ENCODE measurements at regions not wholly inside any gene's neighbourhood (a gene's known extent, or its start where the extent isn't known, plus 50 kb on each side); places are given as distances from the start of the nearest gene placed in this dataset.

DNA sequence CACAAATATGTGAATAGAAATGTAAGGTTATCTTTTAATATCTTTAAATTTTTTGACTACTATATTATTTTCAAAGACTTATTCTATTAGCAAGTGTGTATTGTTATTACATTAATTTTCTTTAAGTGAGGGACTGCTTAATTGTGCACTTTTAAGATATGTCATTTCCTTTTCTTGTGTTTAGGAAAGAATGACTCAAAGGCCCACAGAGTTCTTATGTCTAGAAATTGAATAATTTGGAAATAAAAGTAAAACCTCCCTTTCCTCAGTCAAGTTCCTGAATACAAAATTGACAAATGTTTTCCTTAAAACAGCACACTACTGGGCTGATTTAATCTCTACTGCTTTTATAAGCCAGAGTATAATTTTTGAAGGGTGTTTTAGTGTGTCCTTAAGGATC is 169.7 kb downstream of the TMEM47 start:
- Histone ChIP-seq H3K4me3 (ENCODE audit: insufficient read depth in 1 of 2, low read depth in 1 of 2, low read length in 2 of 2) (no peak overlapping the region), H4K91ac (ENCODE audit: low read length) (no peak overlapping the region), H3K4ac (ENCODE audit: low read depth in 1 of 2, low read length in 2 of 2) (no peak overlapping the region), H2BK15ac (ENCODE audit: low read depth, poor library complexity, severe bottlenecking) (no peak overlapping the region), H3K27ac (ENCODE audit: low read length, poor library complexity, severe bottlenecking) (no peak overlapping the region), H3K36me3 (ENCODE audit: control insufficient read depth in 1 of 2, insufficient read depth in 2 of 2, low read depth in 1 of 2, low read length in 2 of 2) (no peaks in the 10 kb centered on the region), H3K14ac (ENCODE audit: low read length in 2 of 2) (no peak overlapping the region), H3K27me3 (ENCODE audit: control insufficient read depth in 1 of 2, insufficient read depth in 1 of 2, low read length in 2 of 2) (no peaks in the 10 kb centered on the region), H3K4me1 (ENCODE audit: control insufficient read depth, insufficient read depth, low read depth, low read length) (no peaks in the 10 kb centered on the region), H2BK5ac (ENCODE audit: low read depth, low read length, poor library complexity, severe bottlenecking) (no peak overlapping the region), H3K23ac (ENCODE audit: low read length in 2 of 2) (no peak overlapping the region), H3K9ac (ENCODE audit: low read length) (no peak overlapping the region), H3K4me2 (ENCODE audit: low read length, poor library complexity, severe bottlenecking) (no peak overlapping the region), H3K18ac (ENCODE audit: low read depth in 1 of 2, low read length in 2 of 2) (no peak overlapping the region), H2BK12ac (ENCODE audit: low read length in 2 of 2) (no peak overlapping the region), H4K8ac (ENCODE audit: low read length) (no peak overlapping the region), H3K79me1 (replicated peaks; ENCODE audit: low read length, poor library complexity, severe bottlenecking) (no peaks in the 10 kb centered on the region), H3K9me3 (ENCODE audit: control insufficient read depth, low read length) (no peaks in the 10 kb centered on the region), H2AFZ (ENCODE audit: low read depth, low read length) (no peak overlapping the region), H2AK5ac (ENCODE audit: low read length, severe bottlenecking) (no peak overlapping the region), H2BK120ac (ENCODE audit: low read depth, low read length) (no peak overlapping the region)
- DNase-seq: no peak

DNA sequence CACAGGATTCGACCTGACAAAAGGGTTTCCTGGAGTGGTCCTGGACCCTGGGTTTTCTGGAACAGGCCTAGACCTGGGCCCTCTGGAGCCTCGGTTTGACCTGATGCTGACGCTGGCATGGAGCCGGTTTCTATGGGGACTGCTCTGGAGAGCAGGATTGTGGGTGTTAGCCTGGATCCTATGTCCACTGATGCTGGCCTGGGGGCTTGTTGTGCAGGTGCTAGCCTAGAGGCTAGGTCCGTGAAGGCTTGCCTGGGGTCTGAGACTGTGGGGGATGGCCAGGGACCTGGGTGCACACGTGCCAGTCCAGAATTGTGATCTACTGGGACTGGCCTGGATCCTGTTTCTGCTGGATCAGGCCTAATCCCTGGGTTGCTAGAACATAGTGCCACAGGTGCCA is 173.1 kb downstream of the TMEM47 start:
- Histone ChIP-seq H3K14ac (ENCODE audit: low read length in 2 of 2) (no peak overlapping the region), H2AFZ (ENCODE audit: low read depth, low read length) (no peak overlapping the region), H3K9ac (ENCODE audit: low read length) (no peak overlapping the region), H3K36me3 (ENCODE audit: control insufficient read depth in 1 of 2, insufficient read depth in 2 of 2, low read depth in 1 of 2, low read length in 2 of 2) (no peaks in the 10 kb centered on the region), H2BK5ac (ENCODE audit: low read depth, low read length, poor library complexity, severe bottlenecking) (no peak overlapping the region), H2BK15ac (ENCODE audit: low read depth, poor library complexity, severe bottlenecking) (no peak overlapping the region), H4K8ac (ENCODE audit: low read length) (no peak overlapping the region), H3K23ac (ENCODE audit: low read length in 2 of 2) (no peak overlapping the region), H3K4me2 (ENCODE audit: low read length, poor library complexity, severe bottlenecking) (no peak overlapping the region), H3K18ac (ENCODE audit: low read depth in 1 of 2, low read length in 2 of 2) (no peak overlapping the region), H3K4me3 (ENCODE audit: insufficient read depth in 1 of 2, low read depth in 1 of 2, low read length in 2 of 2) (no peak overlapping the region), H3K9me3 (ENCODE audit: control insufficient read depth, low read length) (no peaks in the 10 kb centered on the region), H3K27ac (ENCODE audit: low read length, poor library complexity, severe bottlenecking) (no peak overlapping the region), H2BK12ac (ENCODE audit: low read length in 2 of 2) (no peak overlapping the region), H2AK5ac (ENCODE audit: low read length, severe bottlenecking) (no peak overlapping the region), H4K91ac (ENCODE audit: low read length) (no peak overlapping the region), H3K4ac (ENCODE audit: low read depth in 1 of 2, low read length in 2 of 2) (no peak overlapping the region), H3K4me1 (ENCODE audit: control insufficient read depth, insufficient read depth, low read depth, low read length) (no peaks in the 10 kb centered on the region), H3K79me1 (replicated peaks; ENCODE audit: low read length, poor library complexity, severe bottlenecking) (no peaks in the 10 kb centered on the region), H2BK120ac (ENCODE audit: low read depth, low read length) (no peak overlapping the region), H3K27me3 (ENCODE audit: control insufficient read depth in 1 of 2, insufficient read depth in 1 of 2, low read length in 2 of 2) (no peaks in the 10 kb centered on the region)
- no peak for DNase-seq
- WGBS: 76% methylated on average over 5 of the region's 6 CpGs

DNA sequence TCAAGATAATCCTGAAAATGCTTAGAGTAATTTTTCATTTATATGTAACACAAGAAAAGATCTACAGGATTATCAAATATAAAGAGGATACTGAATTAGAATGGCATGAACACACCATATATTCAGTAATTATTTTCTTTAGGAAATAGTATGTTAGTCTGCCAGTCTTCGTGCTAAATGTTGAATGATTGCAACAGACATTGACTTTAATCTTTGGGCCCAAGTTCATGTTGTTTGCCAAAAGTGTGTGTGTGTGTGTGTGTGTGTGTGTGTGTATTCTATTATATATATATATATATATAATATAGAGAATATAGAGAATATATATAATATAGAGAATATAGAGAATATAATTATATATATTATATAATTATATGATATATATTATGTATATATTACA is 186.6 kb downstream of the TMEM47 start:
- H4K8ac ChIP-seq (ENCODE audit: low read length): no peak overlapping the region
- H3K9ac ChIP-seq (ENCODE audit: low read length): no peak overlapping the region
- H3K23ac ChIP-seq (ENCODE audit: low read length in 2 of 2): no peak overlapping the region
- H3K4me1 ChIP-seq (ENCODE audit: control insufficient read depth, insufficient read depth, low read depth, low read length): no peaks in the 10 kb centered on the region
- no peak overlapping the region for H3K14ac ChIP-seq (ENCODE audit: low read length in 2 of 2)
- no CpG with 5 or more reads among the region's 1 CpG for WGBS
- H3K27ac ChIP-seq (ENCODE audit: low read length, poor library complexity, severe bottlenecking): no peak overlapping the region
- no peak overlapping the region for H2BK5ac ChIP-seq (ENCODE audit: low read depth, low read length, poor library complexity, severe bottlenecking)
- H3K4me2 ChIP-seq (ENCODE audit: low read length, poor library complexity, severe bottlenecking): no peak overlapping the region
- H2AK5ac ChIP-seq (ENCODE audit: low read length, severe bottlenecking): no peak overlapping the region
- no peak overlapping the region for H3K18ac ChIP-seq (ENCODE audit: low read depth in 1 of 2, low read length in 2 of 2)
- H4K91ac ChIP-seq (ENCODE audit: low read length): no peak overlapping the region
- H2BK12ac ChIP-seq (ENCODE audit: low read length in 2 of 2): no peak overlapping the region
- H2BK120ac ChIP-seq (ENCODE audit: low read depth, low read length): no peak overlapping the region
- H2AFZ ChIP-seq (ENCODE audit: low read depth, low read length): no peak overlapping the region
- H3K27me3 ChIP-seq (ENCODE audit: control insufficient read depth in 1 of 2, insufficient read depth in 1 of 2, low read length in 2 of 2): no peaks in the 10 kb centered on the region
- DNase-seq: no peak
- H3K9me3 ChIP-seq (ENCODE audit: control insufficient read depth, low read length): no peaks in the 10 kb centered on the region
- H3K4me3 ChIP-seq (ENCODE audit: insufficient read depth in 1 of 2, low read depth in 1 of 2, low read length in 2 of 2): no peak overlapping the region
- no peak overlapping the region for H3K4ac ChIP-seq (ENCODE audit: low read depth in 1 of 2, low read length in 2 of 2)
- no peaks in the 10 kb centered on the region for H3K79me1 ChIP-seq (replicated peaks; ENCODE audit: low read length, poor library complexity, severe bottlenecking)
- no peaks in the 10 kb centered on the region for H3K36me3 ChIP-seq (ENCODE audit: control insufficient read depth in 1 of 2, insufficient read depth in 2 of 2, low read depth in 1 of 2, low read length in 2 of 2)
- H2BK15ac ChIP-seq (ENCODE audit: low read depth, poor library complexity, severe bottlenecking): no peak overlapping the region

DNA sequence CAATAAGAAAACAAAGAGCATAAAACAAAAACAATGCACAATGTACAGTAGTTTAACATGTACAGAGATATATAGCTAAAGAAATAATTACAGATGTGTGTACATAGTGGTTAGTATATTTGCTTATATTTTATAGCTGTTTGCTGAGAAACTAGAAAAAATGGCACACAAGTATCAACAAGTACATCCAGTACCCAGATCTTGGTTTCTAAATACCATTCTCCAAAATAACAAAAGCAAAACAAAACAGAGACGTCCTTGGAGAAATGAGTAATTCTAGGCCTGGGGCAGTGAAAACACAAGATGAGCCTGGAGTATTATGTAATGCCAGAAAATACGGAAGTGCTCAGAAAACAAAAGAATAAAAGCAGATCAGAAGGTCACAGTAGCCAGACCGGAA is 189.6 kb downstream of the TMEM47 start:
- Histone ChIP-seq H3K79me1 (replicated peaks; ENCODE audit: low read length, poor library complexity, severe bottlenecking) (no peaks in the 10 kb centered on the region), H2BK120ac (ENCODE audit: low read depth, low read length) (no peak overlapping the region), H3K27ac (ENCODE audit: low read length, poor library complexity, severe bottlenecking) (no peak overlapping the region), H3K9me3 (ENCODE audit: control insufficient read depth, low read length) (no peaks in the 10 kb centered on the region), H3K4me3 (ENCODE audit: insufficient read depth in 1 of 2, low read depth in 1 of 2, low read length in 2 of 2) (no peak overlapping the region), H3K36me3 (ENCODE audit: control insufficient read depth in 1 of 2, insufficient read depth in 2 of 2, low read depth in 1 of 2, low read length in 2 of 2) (no peaks in the 10 kb centered on the region), H3K27me3 (ENCODE audit: control insufficient read depth in 1 of 2, insufficient read depth in 1 of 2, low read length in 2 of 2) (no peaks in the 10 kb centered on the region), H3K23ac (ENCODE audit: low read length in 2 of 2) (no peak overlapping the region), H3K18ac (ENCODE audit: low read depth in 1 of 2, low read length in 2 of 2) (no peak overlapping the region), H3K4ac (ENCODE audit: low read depth in 1 of 2, low read length in 2 of 2) (no peak overlapping the region), H2BK15ac (ENCODE audit: low read depth, poor library complexity, severe bottlenecking) (no peak overlapping the region), H4K8ac (ENCODE audit: low read length) (no peak overlapping the region), H4K91ac (ENCODE audit: low read length) (no peak overlapping the region), H3K14ac (ENCODE audit: low read length in 2 of 2) (no peak overlapping the region), H2BK12ac (ENCODE audit: low read length in 2 of 2) (no peak overlapping the region), H2AFZ (ENCODE audit: low read depth, low read length) (no peak overlapping the region), H2AK5ac (ENCODE audit: low read length, severe bottlenecking) (no peak overlapping the region), H3K4me1 (ENCODE audit: control insufficient read depth, insufficient read depth, low read depth, low read length) (no peaks in the 10 kb centered on the region), H3K4me2 (ENCODE audit: low read length, poor library complexity, severe bottlenecking) (no peak overlapping the region), H3K9ac (ENCODE audit: low read length) (no peak overlapping the region), H2BK5ac (ENCODE audit: low read depth, low read length, poor library complexity, severe bottlenecking) (no peak overlapping the region)
- no peak for DNase-seq
- WGBS: no CpG with 5 or more reads among the region's 3 CpGs

Data from mesenchymal stem cell (in vitro differentiated cells and primary cell).